CD4-positive, alpha-beta T cell (primary cell): ENCODE measurements at regions not wholly inside any gene's neighbourhood (a gene's known extent, or its start where the extent isn't known, plus 50 kb on each side); places are given as distances from the start of the nearest gene placed in this dataset.

Source experiments
- ATAC-seq: fragments of 200-7000 bp; cut with Tn5 transposase; one replicate; pipeline ENCODE4 v1.10.0; 2022; ENCODE audit warnings: mild to moderate bottlenecking; ENCODE audit not compliant: poor library complexity
- CTCF ChIA-PET: fragments of 350-600 bp; sonication (Branson Sonifier 250); formaldehyde crosslinking; loops from one replicate; lab custom pipeline; 2021; ENCODE audit warnings: antibody characterized with exemption, inconsistent platforms; lab: Charles Lee
- POLR2A ChIA-PET: fragments of 350-600 bp; sonication (Branson Sonifier 250); formaldehyde crosslinking; loops from one replicate; lab custom pipeline; 2021; ENCODE audit warnings: antibody characterized with exemption, inconsistent platforms; lab: Charles Lee
- DNase-seq, 14 experiments: peaks; one replicate each; pipeline ENCODE4 v3.0.0-alpha.2; 2013 to 2020; ENCODE audit warnings: mixed read lengths in 2 of 14
- H3K27ac ChIP-seq, 2 donors: one replicate each; pipeline versions ENCODE4 v1.5.1 to v1.7.0; 2013; ENCODE audit warnings: low read length in 2 of 2, low read depth in 1 of 2, mild to moderate bottlenecking in 1 of 2
- H3K27me3 ChIP-seq, 2 experiments: 1 replicate in 1 of 2; 2 replicates in 1 of 2; pipeline versions ENCODE4 v1.6.1 to v1.7.0; 2013; ENCODE audit warnings: low read length in 2 of 2, control low read depth in 1 of 2, mild to moderate bottlenecking in 1 of 2, moderate library complexity in 1 of 2; ENCODE audit not compliant: insufficient read depth in 2 of 2, control insufficient read depth in 1 of 2
- H3K36me3 ChIP-seq: one replicate; pipeline ENCODE4 v1.6.1; 2013; ENCODE audit warnings: low read length, control low read depth; ENCODE audit not compliant: insufficient read depth
- H3K4me1 ChIP-seq: one replicate; pipeline ENCODE4 v1.6.1; 2013; ENCODE audit warnings: low read length, control low read depth; ENCODE audit not compliant: insufficient read depth
- H3K4me3 ChIP-seq: one replicate; pipeline ENCODE4 v1.5.1; 2013; ENCODE audit warnings: mild to moderate bottlenecking, low read length, moderate library complexity
- H3K9me3 ChIP-seq, 2 experiments: 1 replicate in 1 of 2; 2 replicates in 1 of 2; pipeline versions ENCODE4 v1.6.1 to v1.7.0; 2013; ENCODE audit warnings: low read length in 2 of 2, mild to moderate bottlenecking in 2 of 2, control low read depth in 1 of 2, moderate library complexity in 1 of 2; ENCODE audit not compliant: control insufficient read depth in 1 of 2, insufficient read depth in 1 of 2
- H3K27ac Mint-ChIP-seq: one replicate; pipeline ENCODE4 v1.8.0; 2020; ENCODE audit warnings: mixed read lengths
- H3K27me3 Mint-ChIP-seq: one replicate; pipeline ENCODE4 v1.8.0; 2021; ENCODE audit warnings: mixed read lengths
- H3K36me3 Mint-ChIP-seq: one replicate; pipeline ENCODE4 v1.8.0; 2021; ENCODE audit warnings: low read depth, mixed read lengths
- H3K4me1 Mint-ChIP-seq: one replicate; pipeline ENCODE4 v1.8.0; 2021; ENCODE audit warnings: low read depth, mixed read lengths
- H3K4me3 Mint-ChIP-seq: one replicate; pipeline ENCODE4 v1.8.0; 2020; ENCODE audit warnings: mild to moderate bottlenecking, mixed read lengths
- H3K9me3 Mint-ChIP-seq: one replicate; pipeline ENCODE4 v1.8.0; 2020; ENCODE audit warnings: mixed read lengths
- CTCF ChIP-seq: fragments of 200-600 bp; IDR thresholded peaks from one replicate; pipeline ENCODE4 v1.8.0; 2022; ENCODE audit warnings: antibody characterized with exemption, mild to moderate bottlenecking
- intact Hi-C, 2 experiments: fragments of 100-400 bp; cut with DNase I in 1 of 2; cut with micrococcal nuclease in 1 of 2; formaldehyde crosslinking; loops; one replicate each; pipeline versions ENCODE4 v1.15.1 to v1.9.0; 2023 to 2025; cut with DNase I, micrococcal nuclease

- POLR2A ChIA-PET, result no interaction called here
- Mint-ChIP-seq H3K4me3 (no peak overlapping the region), H3K27ac (no peak overlapping the region), H3K9me3 (no peaks in the 10 kb centered on the region), H3K4me1 (no peaks in the 10 kb centered on the region), H3K27me3 (peaks cover 5% of the 10 kb centered on the region), H3K36me3 (no peaks in the 10 kb centered on the region)
- Histone ChIP-seq H3K4me3 (no peak overlapping the region), H3K27me3 (no peaks in the 10 kb centered on the region), H3K27ac (no peak overlapping the region), H3K36me3 (no peaks in the 10 kb centered on the region), H3K4me1 (no peaks in the 10 kb centered on the region), H3K9me3 (no peaks in the 10 kb centered on the region)
- no peak for DNase-seq
- CTCF ChIA-PET, result no interaction called here
- TF ChIP-seq CTCF, result no peak
- no peak for ATAC-seq
- intact Hi-C loops, result loop anchor here in 1 of 2 experiments (10.0 kb wide), 1 partner anchor 57 kb away; no protein-coding TSS in a partner anchor
Measured at GRCh38 chr9:108417312-108417711, 438.5 kb downstream of the ACTL7B start.

DNA sequence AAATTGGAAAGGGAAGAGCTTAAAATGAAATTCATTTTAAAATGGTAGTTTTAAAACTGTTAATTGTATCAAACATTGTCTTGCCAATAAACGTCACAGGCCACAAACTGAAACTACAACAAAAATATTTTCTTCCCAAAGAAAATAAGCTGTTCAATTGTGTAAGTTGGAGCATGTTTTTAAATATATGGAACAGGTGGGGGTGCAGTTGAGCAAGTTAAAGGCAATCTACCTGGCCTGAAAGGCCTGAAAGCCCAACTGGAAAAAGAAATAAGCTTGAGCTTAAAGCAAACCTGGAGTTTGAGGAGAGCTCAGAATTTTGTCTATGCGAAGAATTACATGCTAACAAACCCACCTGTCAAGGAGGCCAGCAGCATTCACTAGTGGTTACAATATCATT is 439.5 kb downstream of the ACTL7B start:
- H3K9me3 Mint-ChIP-seq, result no peaks in the 10 kb centered on the region
- Histone ChIP-seq H3K4me3 (no peak overlapping the region), H3K36me3 (no peaks in the 10 kb centered on the region), H3K4me1 (no peaks in the 10 kb centered on the region), H3K27me3 (no peaks in the 10 kb centered on the region), H3K9me3 (no peaks in the 10 kb centered on the region), H3K27ac (no peak overlapping the region)
- ChIA-PET POLR2A (no interaction called here), CTCF (no interaction called here)
- DNase-seq (no peak), ATAC-seq (no peak)
- no peaks in the 10 kb centered on the region for H3K4me1 Mint-ChIP-seq
- H3K27ac Mint-ChIP-seq, result no peak overlapping the region
- no peak for TF ChIP-seq CTCF
- peaks cover 5% of the 10 kb centered on the region for H3K27me3 Mint-ChIP-seq
- intact Hi-C loops, result loop anchor here in 1 of 2 experiments (10.0 kb wide), 1 partner anchor 58 kb away; no protein-coding TSS in a partner anchor
- no peak overlapping the region for H3K4me3 Mint-ChIP-seq
- no peaks in the 10 kb centered on the region for H3K36me3 Mint-ChIP-seq

DNA sequence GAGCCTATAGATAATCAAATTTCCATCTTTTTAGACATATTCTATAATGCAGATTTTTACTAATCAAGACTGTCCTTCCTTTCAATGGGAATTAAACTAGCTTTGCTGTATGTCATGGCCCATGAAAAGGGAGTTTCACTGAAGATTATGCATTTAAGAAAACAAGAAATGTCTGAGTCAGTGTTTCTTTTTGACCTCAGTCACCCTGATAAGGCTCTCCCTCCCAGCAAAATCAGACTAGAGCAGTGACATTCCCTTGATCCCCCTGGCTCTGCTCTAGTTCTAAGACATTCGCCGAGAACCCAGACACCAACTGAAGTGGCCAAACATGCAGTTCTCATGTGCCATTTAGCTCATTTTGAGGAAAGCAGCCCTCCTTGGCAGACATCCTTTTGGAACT is 442.0 kb downstream of the ACTL7B start:
- Mint-ChIP-seq H3K9me3 (no peaks in the 10 kb centered on the region), H3K4me1 (no peaks in the 10 kb centered on the region), H3K4me3 (no peak overlapping the region), H3K27me3 (peaks cover 5% of the 10 kb centered on the region), H3K36me3 (no peaks in the 10 kb centered on the region), H3K27ac (no peak overlapping the region)
- TF ChIP-seq CTCF, result no peak
- ChIA-PET POLR2A (no interaction called here), CTCF (no interaction called here)
- Histone ChIP-seq H3K9me3 (no peaks in the 10 kb centered on the region), H3K36me3 (no peaks in the 10 kb centered on the region), H3K27ac (no peak overlapping the region), H3K27me3 (no peaks in the 10 kb centered on the region), H3K4me1 (no peaks in the 10 kb centered on the region), H3K4me3 (no peak overlapping the region)
- ATAC-seq (no peak), DNase-seq (no peak)
- intact Hi-C loops, result loop anchor here in 1 of 2 experiments (10.0 kb wide), 1 partner anchor 61 kb away; no protein-coding TSS in a partner anchor
